ENCODE measurements at regions not wholly inside any gene's neighbourhood (a gene's known extent, or its start where the extent isn't known, plus 50 kb on each side); places are given as distances from the start of the nearest gene placed in this dataset.

GRCh38 chr7:119232091-119232490, 1007.6 kb downstream of the ANKRD7 start:
- 56% methylated on average over 2 of the region's 2 CpGs for WGBS
- H3K27me3 ChIP-seq = no peaks in the 10 kb centered on the region
- TF ChIP-seq EP300 (IDR thresholded peaks at IDR 0.05) = no peak
- no peak for TF ChIP-seq CTCF (IDR thresholded peaks at IDR 0.05)
- no peak for TF ChIP-seq POLR2A (IDR thresholded peaks at IDR 0.05)
- no peak for TF ChIP-seq POLR2AphosphoS5 (IDR thresholded peaks at IDR 0.05)
- no peak overlapping the region for H3K4me3 ChIP-seq
- no peak overlapping the region for H3K27ac ChIP-seq
- DNase-seq (ENCODE audit: low spot score in 2 of 2) = no peak
- no peaks in the 10 kb centered on the region for H3K4me1 ChIP-seq
- H3K9me3 ChIP-seq = no peaks in the 10 kb centered on the region
- no peaks in the 10 kb centered on the region for H3K36me3 ChIP-seq

- H3K27me3 ChIP-seq = no peaks in the 10 kb centered on the region
- no peak overlapping the region for H3K4me3 ChIP-seq
- 53% methylated on average over 1 of the region's 1 CpG for WGBS
- no peaks in the 10 kb centered on the region for H3K36me3 ChIP-seq
- TF ChIP-seq EP300 (IDR thresholded peaks at IDR 0.05) (no peak), CTCF (IDR thresholded peaks at IDR 0.05) (no peak), POLR2AphosphoS5 (IDR thresholded peaks at IDR 0.05) (no peak), POLR2A (IDR thresholded peaks at IDR 0.05) (no peak)
- no peak overlapping the region for H3K27ac ChIP-seq
- no peaks in the 10 kb centered on the region for H3K4me1 ChIP-seq
- H3K9me3 ChIP-seq = no peaks in the 10 kb centered on the region
- no peak for DNase-seq (ENCODE audit: low spot score in 2 of 2)
Observed at GRCh38 chr7:119233015-119233414, 1008.5 kb downstream of the ANKRD7 start.

- H3K4me1 ChIP-seq = no peaks in the 10 kb centered on the region
- H3K9me3 ChIP-seq = no peaks in the 10 kb centered on the region
- DNase-seq (ENCODE audit: low spot score in 2 of 2) = no peak
- H3K36me3 ChIP-seq = no peaks in the 10 kb centered on the region
- no peaks in the 10 kb centered on the region for H3K27me3 ChIP-seq
- TF ChIP-seq EP300 (IDR thresholded peaks at IDR 0.05) = no peak
- no peak for TF ChIP-seq POLR2AphosphoS5 (IDR thresholded peaks at IDR 0.05)
- no peak for TF ChIP-seq POLR2A (IDR thresholded peaks at IDR 0.05)
- TF ChIP-seq CTCF (IDR thresholded peaks at IDR 0.05) = no peak
- no peak overlapping the region for H3K27ac ChIP-seq
- H3K4me3 ChIP-seq = no peak overlapping the region
Observed at GRCh38 chr7:119252962-119253361, 1020.0 kb upstream of the KCND2 start.

GRCh38 chr7:119254742-119255141, 1018.2 kb upstream of the KCND2 start:
- no peak for DNase-seq (ENCODE audit: low spot score in 2 of 2)
- Histone ChIP-seq H3K27me3 (no peaks in the 10 kb centered on the region), H3K27ac (no peak overlapping the region), H3K4me1 (no peaks in the 10 kb centered on the region), H3K4me3 (no peak overlapping the region), H3K9me3 (no peaks in the 10 kb centered on the region), H3K36me3 (no peaks in the 10 kb centered on the region)
- TF ChIP-seq EP300 (IDR thresholded peaks at IDR 0.05) (no peak), POLR2A (IDR thresholded peaks at IDR 0.05) (no peak), CTCF (IDR thresholded peaks at IDR 0.05) (no peak), POLR2AphosphoS5 (IDR thresholded peaks at IDR 0.05) (no peak)

GRCh38 chr7:119256001-119256400, 1017.0 kb upstream of the KCND2 start:
- H3K36me3 ChIP-seq = no peaks in the 10 kb centered on the region
- H3K27me3 ChIP-seq = no peaks in the 10 kb centered on the region
- no peak overlapping the region for H3K4me3 ChIP-seq
- H3K27ac ChIP-seq = no peak overlapping the region
- no peak for DNase-seq (ENCODE audit: low spot score in 2 of 2)
- TF ChIP-seq CTCF (IDR thresholded peaks at IDR 0.05) = no peak
- no peak for TF ChIP-seq POLR2A (IDR thresholded peaks at IDR 0.05)
- TF ChIP-seq POLR2AphosphoS5 (IDR thresholded peaks at IDR 0.05) = no peak
- no peak for TF ChIP-seq EP300 (IDR thresholded peaks at IDR 0.05)
- no peaks in the 10 kb centered on the region for H3K9me3 ChIP-seq
- H3K4me1 ChIP-seq = no peaks in the 10 kb centered on the region
